Mesenchymal stem cell (in vitro differentiated cells and primary cell): ENCODE measurements at regions not wholly inside any gene's neighbourhood (a gene's known extent, or its start where the extent isn't known, plus 50 kb on each side); places are given as distances from the start of the nearest gene placed in this dataset.

Experiments used
- DNase-seq: peaks from one replicate; pipeline ENCODE4 v3.0.0-alpha.2; 2013
- H2AFZ ChIP-seq: one replicate; pipeline ENCODE4 v1.6.1; 2013; ENCODE audit warnings: low read depth, mild to moderate bottlenecking, control low read depth, inconsistent platforms, low read length, moderate library complexity
- H2AK5ac ChIP-seq: 2 replicates; pipeline ENCODE4 v1.6.1; 2013; ENCODE audit warnings: low read length, moderate library complexity, mild to moderate bottlenecking, inconsistent platforms; ENCODE audit not compliant: severe bottlenecking
- H2BK120ac ChIP-seq: one replicate; pipeline ENCODE4 v1.6.1; 2013; ENCODE audit warnings: low read depth, mild to moderate bottlenecking, inconsistent platforms, low read length, moderate library complexity
- H2BK12ac ChIP-seq, 2 experiments: one replicate each; pipeline ENCODE4 v1.6.1; 2013; ENCODE audit warnings: inconsistent platforms in 2 of 2, low read length in 2 of 2, mild to moderate bottlenecking in 2 of 2, moderate library complexity in 2 of 2, control low read depth in 1 of 2
- H2BK15ac ChIP-seq: one replicate; pipeline ENCODE4 v1.6.1; 2013; ENCODE audit warnings: mild to moderate bottlenecking, low read depth, inconsistent platforms; ENCODE audit not compliant: poor library complexity, severe bottlenecking
- H2BK5ac ChIP-seq: 2 replicates; pipeline ENCODE4 v1.6.1; 2013; ENCODE audit warnings: low read depth, mild to moderate bottlenecking, low read length, control low read depth, inconsistent platforms; ENCODE audit not compliant: poor library complexity, severe bottlenecking
- H3K14ac ChIP-seq, 2 experiments: one replicate each; pipeline ENCODE4 v1.6.1; 2013; ENCODE audit warnings: inconsistent platforms in 2 of 2, low read length in 2 of 2, control low read depth in 1 of 2, mild to moderate bottlenecking in 1 of 2, moderate library complexity in 1 of 2
- H3K18ac ChIP-seq, 2 experiments: one replicate each; pipeline ENCODE4 v1.6.1; 2013; ENCODE audit warnings: inconsistent platforms in 2 of 2, low read length in 2 of 2, control low read depth in 1 of 2, low read depth in 1 of 2, mild to moderate bottlenecking in 1 of 2
- H3K23ac ChIP-seq, 2 experiments: one replicate each; pipeline ENCODE4 v1.6.1; 2013; ENCODE audit warnings: inconsistent platforms in 2 of 2, low read length in 2 of 2, mild to moderate bottlenecking in 2 of 2, moderate library complexity in 2 of 2, control low read depth in 1 of 2
- H3K27ac ChIP-seq: 2 replicates; pipeline ENCODE4 v1.5.1; 2013; ENCODE audit warnings: mild to moderate bottlenecking, moderate library complexity, low read length, control low read depth, inconsistent platforms; ENCODE audit not compliant: poor library complexity, severe bottlenecking
- H3K27me3 ChIP-seq, 2 experiments: 2 replicates each; pipeline versions ENCODE4 v1.6.1 to v1.7.0; 2013; ENCODE audit warnings: low read length in 2 of 2, mild to moderate bottlenecking in 2 of 2, moderate library complexity in 2 of 2, control low read depth in 1 of 2, inconsistent platforms in 1 of 2; ENCODE audit not compliant: control insufficient read depth in 1 of 2, insufficient read depth in 1 of 2
- H3K36me3 ChIP-seq, 2 experiments: 2 replicates each; pipeline versions ENCODE4 v1.6.1 to v1.7.0; 2013; ENCODE audit warnings: low read length in 2 of 2, control low read depth in 1 of 2, inconsistent platforms in 1 of 2, low read depth in 1 of 2, mild to moderate bottlenecking in 1 of 2; ENCODE audit not compliant: insufficient read depth in 2 of 2, control insufficient read depth in 1 of 2
- H3K4ac ChIP-seq, 2 experiments: one replicate each; pipeline ENCODE4 v1.6.1; 2013; ENCODE audit warnings: inconsistent platforms in 2 of 2, low read length in 2 of 2, mild to moderate bottlenecking in 2 of 2, moderate library complexity in 2 of 2, control low read depth in 1 of 2, low read depth in 1 of 2
- H3K4me1 ChIP-seq: 2 replicates; pipeline ENCODE4 v1.6.1; 2013; ENCODE audit warnings: low read depth, low read length, control low read depth; ENCODE audit not compliant: control insufficient read depth, insufficient read depth
- H3K4me2 ChIP-seq: 2 replicates; pipeline ENCODE4 v1.6.1; 2013; ENCODE audit warnings: low read length, mild to moderate bottlenecking, inconsistent platforms; ENCODE audit not compliant: poor library complexity, severe bottlenecking
- H3K4me3 ChIP-seq, 2 experiments: 2 replicates each; pipeline versions ENCODE4 v1.5.1 to v1.7.0; 2013; ENCODE audit warnings: low read length in 2 of 2, mild to moderate bottlenecking in 2 of 2, control low read depth in 1 of 2, low read depth in 1 of 2; ENCODE audit not compliant: insufficient read depth in 1 of 2
- H3K79me1 ChIP-seq: replicated peaks from 2 replicates; pipeline ENCODE4 v1.6.1; 2013; ENCODE audit warnings: mild to moderate bottlenecking, control low read depth, low read length, inconsistent platforms; ENCODE audit not compliant: poor library complexity, severe bottlenecking
- H3K9ac ChIP-seq: 2 replicates; pipeline ENCODE4 v1.7.0; 2013; ENCODE audit warnings: mild to moderate bottlenecking, low read length, moderate library complexity
- H3K9me3 ChIP-seq: 2 replicates; pipeline ENCODE4 v1.7.0; 2013; ENCODE audit warnings: mild to moderate bottlenecking, low read length; ENCODE audit not compliant: control insufficient read depth
- H4K8ac ChIP-seq: one replicate; pipeline ENCODE4 v1.6.1; 2013; ENCODE audit warnings: inconsistent platforms, mild to moderate bottlenecking, low read length, moderate library complexity
- H4K91ac ChIP-seq: one replicate; pipeline ENCODE4 v1.6.1; 2013; ENCODE audit warnings: mild to moderate bottlenecking, low read length, inconsistent platforms
- WGBS: methylation state at CpG from one replicate; pipeline ENCODE4 v1.1.7; 2013; ENCODE audit warnings: mixed read lengths; 5-methylcytosine and 5-hydroxymethylcytosine counted together

DNA sequence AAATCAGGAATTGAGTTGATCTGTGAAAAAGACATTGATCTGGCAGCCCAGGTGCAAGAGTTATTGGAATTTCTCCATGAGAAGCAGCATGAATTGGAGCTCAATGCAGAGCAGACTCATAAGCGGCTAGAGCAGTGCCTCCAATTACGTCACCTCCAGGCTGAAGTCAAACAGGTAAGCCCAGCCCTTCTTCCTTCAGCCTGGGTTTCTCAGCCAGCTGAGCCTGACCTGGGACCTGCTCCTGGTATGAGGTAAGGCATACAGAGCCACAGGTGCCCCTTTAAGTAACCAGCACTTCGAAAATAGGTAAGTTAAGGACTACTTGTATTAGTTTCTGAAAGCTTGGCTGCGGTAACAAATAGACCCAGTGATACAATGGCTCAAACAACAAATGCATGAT, 307.4 kb upstream of the UMPS start:
- Histone ChIP-seq H3K23ac (no peak overlapping the region), H3K4ac (no peak overlapping the region), H3K4me2 (no peak overlapping the region), H4K8ac (no peak overlapping the region), H2BK12ac (no peak overlapping the region), H3K27me3 (no peaks in the 10 kb centered on the region), H2BK120ac (no peak overlapping the region), H2BK15ac (no peak overlapping the region), H3K79me1 (no peaks in the 10 kb centered on the region), H2BK5ac (no peak overlapping the region), H4K91ac (no peak overlapping the region), H3K36me3 (peaks cover 0 to 3% of the 10 kb centered on the region in 2 experiments), H3K4me3 (no peak overlapping the region), H2AK5ac (no peak overlapping the region), H2AFZ (no peak overlapping the region), H3K27ac (no peak overlapping the region), H3K18ac (no peak overlapping the region), H3K9ac (no peak overlapping the region), H3K9me3 (no peaks in the 10 kb centered on the region), H3K4me1 (no peaks in the 10 kb centered on the region), H3K14ac (no peak overlapping the region)
- WGBS = 96% methylated on average over 4 of the region's 4 CpGs
- DNase-seq = no peak

DNA sequence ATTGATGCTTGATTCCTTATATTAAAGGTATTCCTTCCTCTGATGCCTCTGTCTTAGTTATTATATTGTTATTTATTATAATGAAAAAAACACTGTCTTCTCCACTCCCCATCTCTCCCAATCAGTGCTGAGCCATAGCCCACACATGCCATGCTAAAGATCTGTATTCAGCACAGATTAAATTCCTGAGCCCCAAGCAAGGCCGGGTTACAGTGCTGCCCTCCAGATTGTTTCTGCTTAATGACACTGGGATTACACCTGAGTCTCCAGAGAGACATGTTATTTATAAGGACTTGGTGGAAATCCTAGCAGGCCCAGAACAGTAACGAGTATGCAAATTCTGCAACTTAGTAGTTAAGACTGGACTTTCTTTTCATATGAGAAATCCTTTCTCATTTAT, 305.9 kb upstream of the UMPS start:
- Histone ChIP-seq H2BK12ac (no peak overlapping the region), H3K9ac (no peak overlapping the region), H3K4me1 (no peaks in the 10 kb centered on the region), H3K14ac (no peak overlapping the region), H4K8ac (no peak overlapping the region), H3K27ac (no peak overlapping the region), H3K27me3 (no peaks in the 10 kb centered on the region), H2AFZ (no peak overlapping the region), H3K4me2 (no peak overlapping the region), H3K79me1 (no peaks in the 10 kb centered on the region), H3K23ac (no peak overlapping the region), H3K4me3 (no peak overlapping the region), H3K18ac (no peak overlapping the region), H2AK5ac (no peak overlapping the region), H2BK15ac (no peak overlapping the region), H2BK5ac (no peak overlapping the region), H3K9me3 (no peaks in the 10 kb centered on the region), H4K91ac (no peak overlapping the region), H3K36me3 (peaks cover 0 to 3% of the 10 kb centered on the region in 2 experiments), H2BK120ac (no peak overlapping the region), H3K4ac (no peak overlapping the region)
- no peak for DNase-seq
- 75% methylated on average over 1 of the region's 2 CpGs for WGBS

DNA sequence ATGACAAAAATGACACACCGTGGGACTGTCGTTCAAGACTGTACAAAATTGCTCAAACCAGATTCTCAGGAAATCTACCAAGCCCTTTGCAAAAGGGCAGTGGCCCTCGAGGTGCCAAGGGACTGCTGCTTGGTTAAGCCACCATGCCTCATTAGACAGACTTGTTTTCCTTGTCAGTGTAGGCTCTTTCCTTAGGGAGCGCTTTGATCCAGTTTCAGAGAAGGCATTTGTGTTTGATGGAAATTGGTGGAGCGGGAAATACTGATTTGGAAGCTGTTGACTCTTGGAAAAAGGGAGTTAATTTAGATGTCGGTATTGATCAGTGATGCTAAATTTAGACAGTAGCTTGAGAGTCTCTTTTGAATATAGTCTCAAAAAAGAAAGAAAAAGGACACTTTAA, 304.3 kb upstream of the UMPS start:
- 89% methylated on average over 6 of the region's 6 CpGs for WGBS
- H2AFZ ChIP-seq = no peak overlapping the region
- H2BK12ac ChIP-seq = no peak overlapping the region
- DNase-seq = no peak
- H3K36me3 ChIP-seq = peaks cover 4 to 7% of the 10 kb centered on the region in 2 experiments
- no peak overlapping the region for H3K4ac ChIP-seq
- no peaks in the 10 kb centered on the region for H3K27me3 ChIP-seq
- no peaks in the 10 kb centered on the region for H3K79me1 ChIP-seq
- H2BK15ac ChIP-seq = no peak overlapping the region
- no peak overlapping the region for H3K9ac ChIP-seq
- no peak overlapping the region for H3K14ac ChIP-seq
- no peak overlapping the region for H3K4me2 ChIP-seq
- H4K91ac ChIP-seq = no peak overlapping the region
- no peak overlapping the region for H3K4me3 ChIP-seq
- H3K9me3 ChIP-seq = no peaks in the 10 kb centered on the region
- no peaks in the 10 kb centered on the region for H3K4me1 ChIP-seq
- H2AK5ac ChIP-seq = no peak overlapping the region
- no peak overlapping the region for H3K27ac ChIP-seq
- no peak overlapping the region for H3K18ac ChIP-seq
- H2BK120ac ChIP-seq = no peak overlapping the region
- H2BK5ac ChIP-seq = no peak overlapping the region
- H3K23ac ChIP-seq = no peak overlapping the region
- H4K8ac ChIP-seq = no peak overlapping the region

DNA sequence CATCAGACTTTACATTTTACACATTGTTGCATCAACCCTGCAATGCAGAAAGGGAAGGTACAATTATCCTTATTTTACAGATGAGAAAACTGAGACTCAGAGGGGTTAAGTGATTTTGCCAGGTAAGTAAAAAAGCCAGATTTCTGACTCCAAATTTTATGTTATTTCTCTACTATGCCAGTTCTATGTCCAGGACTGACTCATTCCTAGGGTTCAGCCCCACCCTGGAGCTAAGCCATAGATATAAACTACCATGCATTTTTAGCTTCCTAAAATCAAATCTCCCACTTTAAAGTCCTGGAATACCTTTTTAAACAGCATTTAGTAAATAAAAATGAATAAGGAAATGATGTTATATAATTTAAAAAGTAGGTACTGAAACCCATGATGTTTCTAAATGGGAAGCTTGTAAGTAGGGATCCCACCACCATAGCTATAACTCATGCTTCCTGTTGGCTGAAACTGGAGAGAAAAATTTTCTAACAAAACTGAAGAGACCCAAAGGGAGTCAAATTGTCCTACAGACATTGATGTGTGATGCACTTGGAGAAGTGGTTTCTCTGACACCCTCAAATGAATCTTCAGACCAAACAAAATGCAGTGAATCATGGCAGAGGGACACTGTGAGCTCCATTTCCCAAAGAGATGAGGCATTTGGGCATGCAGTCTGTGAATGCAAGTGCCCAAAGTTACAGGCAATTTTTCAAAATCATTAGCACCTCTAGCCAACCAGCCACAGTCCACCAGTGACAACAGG, 301.7 kb upstream of the UMPS start:
- peaks cover 4 to 7% of the 10 kb centered on the region in 2 experiments for H3K36me3 ChIP-seq
- no peak overlapping the region for H2BK120ac ChIP-seq
- no peak overlapping the region for H2BK15ac ChIP-seq
- no peak overlapping the region for H3K9ac ChIP-seq
- H2BK12ac ChIP-seq = no peak overlapping the region
- no peaks in the 10 kb centered on the region for H3K27me3 ChIP-seq
- no peak overlapping the region for H3K4me2 ChIP-seq
- no peaks in the 10 kb centered on the region for H3K79me1 ChIP-seq
- H2BK5ac ChIP-seq = no peak overlapping the region
- H3K4me1 ChIP-seq = no peaks in the 10 kb centered on the region
- H3K4ac ChIP-seq = no peak overlapping the region
- no peak overlapping the region for H2AFZ ChIP-seq
- H4K8ac ChIP-seq = no peak overlapping the region
- H3K9me3 ChIP-seq = no peaks in the 10 kb centered on the region
- H2AK5ac ChIP-seq = no peak overlapping the region
- no peak overlapping the region for H3K14ac ChIP-seq
- H3K27ac ChIP-seq = no peak overlapping the region
- peak overlapping the region in 1 of 2 experiments; percentile 37 for H3K23ac ChIP-seq
- DNase-seq = peak; percentile 3
- no peak overlapping the region for H3K18ac ChIP-seq
- no peak overlapping the region for H3K4me3 ChIP-seq
- H4K91ac ChIP-seq = no peak overlapping the region
